ES-I3 (cell line): ENCODE measurements at regions not wholly inside any gene's neighbourhood (a gene's known extent, or its start where the extent isn't known, plus 50 kb on each side); places are given as distances from the start of the nearest gene placed in this dataset.

Experiments used
- H3K36me3 ChIP-seq: 2 replicates; pipeline ENCODE4 v1.6.1; 2013; ENCODE audit warnings: mild to moderate bottlenecking, low read length, control low read depth, moderate library complexity; ENCODE audit not compliant: insufficient read depth
- H3K4me1 ChIP-seq: 2 replicates; pipeline ENCODE4 v1.6.1; 2013; ENCODE audit warnings: mild to moderate bottlenecking, control low read depth, low read length; ENCODE audit not compliant: insufficient read depth
- H3K9ac ChIP-seq: 2 replicates; pipeline ENCODE4 v1.6.1; 2013; ENCODE audit warnings: low read depth, mild to moderate bottlenecking, low read length, moderate library complexity
- H3K9me3 ChIP-seq: 2 replicates; pipeline ENCODE4 v1.6.1; 2013; ENCODE audit warnings: mild to moderate bottlenecking, low read length, moderate library complexity; ENCODE audit not compliant: control insufficient read depth, insufficient read depth

- no peaks in the 10 kb centered on the region for H3K9me3 ChIP-seq
- H3K9ac ChIP-seq = no peak overlapping the region
- no peaks in the 10 kb centered on the region for H3K4me1 ChIP-seq
- H3K36me3 ChIP-seq = no peaks in the 10 kb centered on the region
Measured at GRCh38 chr18:34280000-34280399, 55.3 kb upstream of the NOL4 start.

- Histone ChIP-seq H3K4me1 (no peaks in the 10 kb centered on the region), H3K36me3 (no peaks in the 10 kb centered on the region), H3K9ac (no peak overlapping the region)
Measured at GRCh38 chr18:34280653-34281052, 55.9 kb upstream of the NOL4 start.

GRCh38 chr18:34281290-34281689 lies 56.6 kb upstream of the NOL4 start:
- no peaks in the 10 kb centered on the region for H3K36me3 ChIP-seq

More at GRCh38 chr18:34280653-34281052, 55.9 kb upstream of the NOL4 start:
- H3K9me3 ChIP-seq = no peaks in the 10 kb centered on the region

GRCh38 chr18:34281722-34282121 lies 57.0 kb upstream of the NOL4 start:
- H3K36me3 ChIP-seq = no peaks in the 10 kb centered on the region
- no peak overlapping the region for H3K9ac ChIP-seq
- H3K4me1 ChIP-seq = no peaks in the 10 kb centered on the region
- no peaks in the 10 kb centered on the region for H3K9me3 ChIP-seq

More at GRCh38 chr18:34281290-34281689, 56.6 kb upstream of the NOL4 start:
- Histone ChIP-seq H3K9me3 (no peaks in the 10 kb centered on the region), H3K4me1 (no peaks in the 10 kb centered on the region), H3K9ac (no peak overlapping the region)

- Histone ChIP-seq H3K4me1 (no peaks in the 10 kb centered on the region), H3K36me3 (no peaks in the 10 kb centered on the region)
Measured at GRCh38 chr18:34283506-34283905, 58.8 kb upstream of the NOL4 start.

GRCh38 chr18:34287825-34288224 lies 63.1 kb upstream of the NOL4 start:
- Histone ChIP-seq H3K4me1 (no peaks in the 10 kb centered on the region), H3K9me3 (no peaks in the 10 kb centered on the region; the same call in 1 of the 2 replicates), H3K9ac (no peak overlapping the region), H3K36me3 (no peaks in the 10 kb centered on the region)

More at GRCh38 chr18:34283506-34283905, 58.8 kb upstream of the NOL4 start:
- no peak overlapping the region for H3K9ac ChIP-seq
- no peaks in the 10 kb centered on the region for H3K9me3 ChIP-seq

GRCh38 chr18:34292594-34292993 lies 67.9 kb upstream of the NOL4 start:
- H3K36me3 ChIP-seq = no peaks in the 10 kb centered on the region
- no peak overlapping the region for H3K9ac ChIP-seq
- no peaks in the 10 kb centered on the region for H3K4me1 ChIP-seq
- no peaks in the 10 kb centered on the region; the same call in 1 of the 2 replicates for H3K9me3 ChIP-seq

- no peaks in the 10 kb centered on the region for H3K9me3 ChIP-seq
- H3K9ac ChIP-seq = no peak overlapping the region
- no peaks in the 10 kb centered on the region for H3K4me1 ChIP-seq
- no peaks in the 10 kb centered on the region for H3K36me3 ChIP-seq
Measured at GRCh38 chr18:34297287-34297686, 72.6 kb upstream of the NOL4 start.

GRCh38 chr18:34299828-34300227 lies 75.1 kb upstream of the NOL4 start:
- Histone ChIP-seq H3K9ac (no peak overlapping the region), H3K9me3 (no peaks in the 10 kb centered on the region), H3K4me1 (no peaks in the 10 kb centered on the region)

GRCh38 chr18:34311468-34311867 lies 86.8 kb upstream of the NOL4 start:
- no peaks in the 10 kb centered on the region for H3K36me3 ChIP-seq
- H3K4me1 ChIP-seq = no peaks in the 10 kb centered on the region
- no peaks in the 10 kb centered on the region for H3K9me3 ChIP-seq
- no peak overlapping the region for H3K9ac ChIP-seq

More at GRCh38 chr18:34299828-34300227, 75.1 kb upstream of the NOL4 start:
- no peaks in the 10 kb centered on the region for H3K36me3 ChIP-seq

- Histone ChIP-seq H3K9me3 (no peaks in the 10 kb centered on the region), H3K36me3 (no peaks in the 10 kb centered on the region), H3K9ac (no peak overlapping the region), H3K4me1 (no peaks in the 10 kb centered on the region)
Measured at GRCh38 chr18:34314847-34315246, 90.1 kb upstream of the NOL4 start.

- Histone ChIP-seq H3K9me3 (no peaks in the 10 kb centered on the region), H3K36me3 (no peaks in the 10 kb centered on the region), H3K4me1 (no peaks in the 10 kb centered on the region), H3K9ac (no peak overlapping the region)
Measured at GRCh38 chr18:34315591-34316352, 91.1 kb upstream of the NOL4 start.

- H3K36me3 ChIP-seq = no peaks in the 10 kb centered on the region
- no peak overlapping the region for H3K9ac ChIP-seq
- no peaks in the 10 kb centered on the region for H3K4me1 ChIP-seq
- H3K9me3 ChIP-seq = no peaks in the 10 kb centered on the region
Measured at GRCh38 chr18:34320267-34320666, 95.6 kb upstream of the NOL4 start.

GRCh38 chr18:34321066-34321465 lies 96.4 kb upstream of the NOL4 start:
- Histone ChIP-seq H3K4me1 (no peaks in the 10 kb centered on the region), H3K9me3 (no peaks in the 10 kb centered on the region), H3K9ac (no peak overlapping the region), H3K36me3 (no peaks in the 10 kb centered on the region)
